Fibroblast of mammary gland (primary cell): ENCODE measurements at regions not wholly inside any gene's neighbourhood (a gene's known extent, or its start where the extent isn't known, plus 50 kb on each side); places are given as distances from the start of the nearest gene placed in this dataset.

Experiments used
- DNase-seq: peaks from one replicate; pipeline ENCODE4 v3.0.0-alpha.2; 2010; ENCODE audit warnings: low read depth
- H3K4me3 ChIP-seq: 2 replicates; pipeline ENCODE4 v1.5.1; 2011; ENCODE audit warnings: low read depth, mild to moderate bottlenecking, low read length, moderate library complexity; ENCODE audit not compliant: control insufficient read depth
- TF ChIP-seq, protein P1 (sequence below): conservative IDR thresholded peaks from 2 replicates; pipeline ENCODE4 v1.5.1; 2011; ENCODE audit warnings: low read depth, low read length, inconsistent platforms; ENCODE audit not compliant: control insufficient read depth, insufficient read depth

DNA sequence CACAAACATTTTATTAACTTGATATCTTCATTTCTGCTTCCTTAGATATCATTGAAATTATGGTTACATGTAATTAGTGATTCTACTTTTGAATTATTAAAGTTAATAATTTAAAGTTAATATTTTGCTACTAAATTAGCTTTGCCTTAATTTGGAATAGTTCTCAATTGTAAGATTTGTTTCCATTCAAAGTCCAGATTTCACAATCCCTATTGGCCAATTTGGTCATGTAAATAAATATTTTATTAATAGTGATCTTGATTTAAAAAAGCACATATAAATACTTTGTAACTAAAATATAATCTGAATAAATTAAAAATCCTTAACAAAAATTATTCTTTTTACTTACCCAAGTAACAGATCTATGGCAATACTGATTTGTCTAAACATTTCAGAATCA is 1558.6 kb downstream of the NCAM2 start:
- no peak overlapping the region for H3K4me3 ChIP-seq
- TF ChIP-seq, protein P1, sequence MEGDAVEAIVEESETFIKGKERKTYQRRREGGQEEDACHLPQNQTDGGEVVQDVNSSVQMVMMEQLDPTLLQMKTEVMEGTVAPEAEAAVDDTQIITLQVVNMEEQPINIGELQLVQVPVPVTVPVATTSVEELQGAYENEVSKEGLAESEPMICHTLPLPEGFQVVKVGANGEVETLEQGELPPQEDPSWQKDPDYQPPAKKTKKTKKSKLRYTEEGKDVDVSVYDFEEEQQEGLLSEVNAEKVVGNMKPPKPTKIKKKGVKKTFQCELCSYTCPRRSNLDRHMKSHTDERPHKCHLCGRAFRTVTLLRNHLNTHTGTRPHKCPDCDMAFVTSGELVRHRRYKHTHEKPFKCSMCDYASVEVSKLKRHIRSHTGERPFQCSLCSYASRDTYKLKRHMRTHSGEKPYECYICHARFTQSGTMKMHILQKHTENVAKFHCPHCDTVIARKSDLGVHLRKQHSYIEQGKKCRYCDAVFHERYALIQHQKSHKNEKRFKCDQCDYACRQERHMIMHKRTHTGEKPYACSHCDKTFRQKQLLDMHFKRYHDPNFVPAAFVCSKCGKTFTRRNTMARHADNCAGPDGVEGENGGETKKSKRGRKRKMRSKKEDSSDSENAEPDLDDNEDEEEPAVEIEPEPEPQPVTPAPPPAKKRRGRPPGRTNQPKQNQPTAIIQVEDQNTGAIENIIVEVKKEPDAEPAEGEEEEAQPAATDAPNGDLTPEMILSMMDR, result no peak
- DNase-seq, result no peak

DNA sequence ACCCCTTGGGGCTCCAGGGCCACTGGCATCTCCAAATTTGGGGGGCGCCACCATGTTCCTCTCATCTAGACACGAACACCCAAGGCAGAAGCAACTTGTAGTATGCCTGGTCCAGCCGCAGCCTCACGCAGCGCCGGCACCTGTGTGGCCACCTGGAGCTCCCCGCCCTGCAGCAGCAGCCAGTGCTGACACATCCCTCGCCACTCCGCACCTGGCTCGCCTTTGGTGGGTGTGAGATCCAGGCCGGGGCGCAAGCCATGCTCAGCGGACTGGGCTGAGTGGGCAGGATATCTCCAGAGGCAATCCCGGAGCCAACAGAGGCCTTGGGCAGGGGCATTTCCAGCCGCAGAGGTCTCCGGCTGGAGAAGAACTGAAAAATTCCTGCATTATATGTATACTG is 1563.7 kb downstream of the NCAM2 start:
- TF ChIP-seq, protein P1, result no peak
- no peak overlapping the region for H3K4me3 ChIP-seq
- no peak for DNase-seq

DNA sequence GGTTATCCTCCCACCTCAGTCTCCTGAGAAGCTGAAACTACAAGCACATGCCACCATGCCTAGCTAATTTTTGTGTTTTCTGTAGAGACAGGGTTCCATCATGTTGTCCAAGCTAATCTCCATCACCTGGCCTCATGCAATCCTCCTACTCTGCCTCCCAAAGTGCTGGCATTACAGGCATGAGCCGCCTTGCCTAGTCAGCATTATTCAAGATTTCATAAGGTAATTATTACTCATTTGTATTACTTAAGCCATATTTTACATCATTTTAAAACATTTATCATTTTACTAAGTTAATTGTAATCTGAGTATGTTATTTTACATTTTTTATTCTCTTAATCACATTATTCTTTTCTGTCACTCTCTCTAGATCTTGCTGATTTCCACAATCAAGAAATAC is 1575.6 kb downstream of the NCAM2 start:
- H3K4me3 ChIP-seq, result no peak overlapping the region
- TF ChIP-seq, protein P1, result no peak
- no peak for DNase-seq

DNA sequence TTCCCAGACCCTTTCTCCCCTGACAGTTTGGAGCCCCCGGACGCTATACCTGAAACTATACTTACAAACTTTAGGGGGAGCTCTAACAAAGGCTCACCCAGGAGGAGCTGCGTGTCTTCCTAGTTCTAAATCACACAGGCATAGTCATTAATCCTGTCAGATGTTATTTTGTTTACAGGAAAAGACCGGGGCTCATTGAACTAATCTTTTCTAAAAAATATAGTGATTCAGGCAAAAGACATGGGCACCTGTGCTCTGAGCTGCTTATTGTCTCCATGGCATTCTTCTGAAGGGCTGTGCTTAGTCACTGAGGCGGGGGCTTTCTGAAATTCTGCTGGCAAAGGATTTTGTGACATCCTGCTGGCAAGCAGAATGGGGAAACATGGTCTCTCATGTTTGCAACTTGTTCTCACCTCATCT is 1577.0 kb downstream of the NCAM2 start:
- H3K4me3 ChIP-seq, result no peak overlapping the region
- no peak for DNase-seq
- TF ChIP-seq, protein P1, result no peak

DNA sequence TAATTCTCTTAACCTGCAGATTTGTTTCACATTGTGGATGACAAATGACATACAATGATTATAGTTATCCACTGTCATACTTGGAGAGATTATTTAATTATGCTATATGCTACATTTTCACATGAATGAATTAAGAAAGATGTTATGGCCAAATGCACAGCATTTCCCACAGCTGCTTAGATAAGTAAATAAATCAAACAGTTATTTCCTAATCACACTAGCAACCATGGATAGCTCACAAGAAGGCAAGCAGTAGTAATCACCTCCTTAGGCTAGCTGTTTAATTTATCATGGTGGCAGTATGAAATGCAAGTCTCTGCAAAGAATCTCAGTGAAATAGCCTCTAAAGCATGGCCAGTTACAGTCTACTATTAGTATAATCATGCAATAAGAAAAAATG is 1581.5 kb downstream of the NCAM2 start:
- TF ChIP-seq, protein P1, result no peak
- DNase-seq, result no peak
- no peak overlapping the region for H3K4me3 ChIP-seq

DNA sequence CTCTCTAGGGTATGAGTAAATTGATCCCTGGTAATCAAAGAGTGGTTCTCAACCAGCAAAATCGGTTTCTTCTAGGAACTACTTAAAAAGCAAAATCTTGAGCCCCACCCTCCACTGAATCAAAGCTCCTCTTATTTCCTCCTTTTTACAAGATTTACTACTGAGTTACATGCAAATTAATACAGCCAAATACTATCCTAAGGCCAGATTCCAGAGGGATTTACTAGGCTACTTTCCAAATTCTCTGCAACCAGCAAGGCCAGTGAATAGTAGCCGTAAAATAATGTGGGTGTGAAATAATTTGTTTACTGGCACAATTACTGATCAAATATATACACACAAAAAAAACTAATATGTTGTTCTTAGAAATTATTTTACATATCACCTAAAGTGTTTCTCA is 1583.8 kb downstream of the NCAM2 start:
- no peak overlapping the region for H3K4me3 ChIP-seq
- no peak for DNase-seq
- TF ChIP-seq, protein P1, result no peak

DNA sequence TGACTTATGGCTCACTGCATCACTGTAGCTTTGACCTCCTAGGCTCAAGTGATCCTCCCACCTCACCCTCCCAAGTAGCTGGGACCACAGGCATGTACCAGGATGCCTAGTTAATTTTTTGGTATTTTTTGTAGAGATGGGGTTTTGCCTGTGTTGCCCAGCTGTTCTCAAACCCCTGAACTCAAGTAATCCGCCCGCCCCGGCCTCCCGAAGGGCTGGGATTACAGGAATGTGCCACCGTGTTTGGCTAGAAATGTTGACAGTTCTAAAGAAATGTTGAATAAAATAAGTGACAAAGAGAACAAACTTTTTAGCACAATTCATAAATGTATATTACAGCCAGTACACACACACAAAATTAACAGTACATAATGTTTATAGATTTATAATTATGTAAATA is 1586.1 kb downstream of the NCAM2 start:
- no peak for DNase-seq
- TF ChIP-seq, protein P1, result no peak
- H3K4me3 ChIP-seq, result no peak overlapping the region
